GM10248 (cell line): ENCODE measurements at regions not wholly inside any gene's neighbourhood (a gene's known extent, or its start where the extent isn't known, plus 50 kb on each side); places are given as distances from the start of the nearest gene placed in this dataset.

ENCODE experiments used
- CTCF ChIA-PET: fragments of 300-600 bp; sonication (Branson Sonifier 250); formaldehyde crosslinking; extraction: SDS; loops from one replicate; lab custom pipeline; 2021; ENCODE audit warnings: antibody characterized with exemption; lab: Yijun Ruan, JAX
- POLR2A ChIA-PET: fragments of 350-650 bp; sonication (Branson Sonifier 250); formaldehyde crosslinking; extraction: SDS; loops from one replicate; lab custom pipeline; 2020; ENCODE audit warnings: antibody characterized with exemption; lab: Yijun Ruan, JAX
- DNase-seq: peaks from one replicate; pipeline ENCODE4 v3.0.0; 2012; ENCODE audit errors: extremely low spot score
- CTCF ChIP-seq: IDR thresholded peaks from 2 replicates; pipeline ENCODE4 v1.5.1; 2012; ENCODE audit warnings: mild to moderate bottlenecking, low read depth; ENCODE audit errors: extremely low read depth, missing control alignments, control extremely low read depth

- DNase-seq: no peak
- CTCF ChIA-PET: interaction anchor here (1.5 kb wide), 1 partner anchor 10 kb away, joined by 4 read pairs; no protein-coding TSS in a partner anchor
- TF ChIP-seq CTCF: no peak
- POLR2A ChIA-PET: no interaction called here
Observed at GRCh38 chr4:89425023-89425422, 117.4 kb upstream of the GPRIN3 start.

GRCh38 chr4:89422441-89422990 is 114.9 kb upstream of the GPRIN3 start:
- DNase-seq: no peak
- TF ChIP-seq CTCF: no peak
- POLR2A ChIA-PET: no interaction called here
- CTCF ChIA-PET: interaction anchor here (0.7 to 1.5 kb wide), 3 partner anchors 13 to 26 kb away, joined by 4 read pairs; no protein-coding TSS in a partner anchor

GRCh38 chr4:89420507-89420906 is 112.9 kb upstream of the GPRIN3 start:
- CTCF ChIA-PET: interaction anchor here (1.5 kb wide), 1 partner anchor 194 kb away, joined by 3 read pairs; no protein-coding TSS in a partner anchor
- DNase-seq: no peak
- POLR2A ChIA-PET: no interaction called here
- no peak for TF ChIP-seq CTCF

- ChIA-PET POLR2A (no interaction called here), CTCF (interaction anchor here (1.8 kb wide), 1 partner anchor 14 kb away, joined by 5 read pairs; no protein-coding TSS in a partner anchor)
- DNase-seq: no peak
- TF ChIP-seq CTCF: no peak
Observed at GRCh38 chr4:89419111-89419695, 111.6 kb upstream of the GPRIN3 start.

GRCh38 chr4:89416960-89417359 is 109.4 kb upstream of the GPRIN3 start:
- no peak for TF ChIP-seq CTCF
- ChIA-PET CTCF (no interaction called here), POLR2A (no interaction called here)
- no peak for DNase-seq

- TF ChIP-seq CTCF: no peak
- DNase-seq: no peak
- CTCF ChIA-PET: no interaction called here
- POLR2A ChIA-PET: no interaction called here
Observed at GRCh38 chr4:89413518-89413917, 105.9 kb upstream of the GPRIN3 start.
